HepG2 (cell line): ENCODE measurements at regions not wholly inside any gene's neighbourhood (a gene's known extent, or its start where the extent isn't known, plus 50 kb on each side); places are given as distances from the start of the nearest gene placed in this dataset.

ENCODE experiments used
- ATAC-seq: fragments of 200-7000 bp; cut with Tn5 transposase; 3 replicates; pipeline ENCODE4 v1.9.1; 2020; ENCODE audit warnings: mild to moderate bottlenecking, moderate library complexity
- BruUV-seq: library from RNA; stranded (reverse); fragments of 400-500 nt; replicated peaks from 2 replicates; lab custom pipeline; 2021; lab: Mats Ljungman, UMichigan
- CTCF ChIA-PET: fragments of 300-600 bp; formaldehyde crosslinking; extraction: SDS; loops from one replicate; lab custom pipeline; 2021; ENCODE audit warnings: low total read pairs, inconsistent platforms, low intra/inter-chr PET ratio; lab: Yijun Ruan, JAX
- POLR2A ChIA-PET: fragments of 350-600 bp; sonication (Branson Sonifier 250); formaldehyde crosslinking; loops from one replicate; lab custom pipeline; 2020; ENCODE audit warnings: antibody characterized with exemption, inconsistent platforms; lab: Yijun Ruan, JAX
- DNase-seq: peaks from one replicate; pipeline ENCODE4 v3.0.0-alpha.2; 2015; ENCODE audit warnings: low spot score
- FAIRE-seq: peaks from 3 replicates; lab custom pipeline; 2011; peaks lifted over from hg19 to GRCh38; lab: Jason Lieb, UNC
- H2AFZ ChIP-seq: one replicate; pipeline ENCODE4 v1.6.1; 2011; ENCODE audit warnings: low read length, inconsistent platforms
- H3K27ac ChIP-seq: fragments of 300-600 bp; 3 replicates; pipeline ENCODE4 v1.8.0; 2011; ENCODE audit warnings: mixed run types, mild to moderate bottlenecking, mixed read lengths, low read length, inconsistent platforms; ENCODE audit not compliant: insufficient read depth; ENCODE audit errors: extremely low read length
- H3K27me3 ChIP-seq, 2 experiments: fragments of 200-600 bp in 1 of 2; 2 replicates in 1 of 2; 3 replicates in 1 of 2; pipeline versions ENCODE4 v1.6.0 to v1.8.0; 2011; ENCODE audit warnings: low read length in 2 of 2, mild to moderate bottlenecking in 2 of 2, moderate library complexity in 2 of 2, inconsistent platforms in 1 of 2; ENCODE audit not compliant: insufficient read depth in 2 of 2, control insufficient read depth in 1 of 2
- H3K36me3 ChIP-seq, 2 experiments: fragments of 200-600 bp in 1 of 2; replicated peaks in 1 of 2; 2 replicates in 1 of 2; 3 replicates in 1 of 2; pipeline versions ENCODE4 v1.5.1 to v1.8.0; 2011; ENCODE audit warnings: low read length in 2 of 2, inconsistent platforms in 1 of 2; ENCODE audit not compliant: insufficient read depth in 2 of 2, control insufficient read depth in 1 of 2
- H3K4me1 ChIP-seq: 2 replicates; pipeline ENCODE4 v1.5.1; 2012; ENCODE audit warnings: low read length, inconsistent platforms; ENCODE audit not compliant: insufficient read depth
- H3K4me2 ChIP-seq: 2 replicates; pipeline ENCODE4 v1.6.0; 2011; ENCODE audit warnings: low read depth, low read length, inconsistent platforms
- H3K4me3 ChIP-seq, 3 experiments: fragments of 200-600 bp in 1 of 3; sonication (generic), shearing (Covaris generic) in 1 of 3; replicated peaks in 1 of 3; 2 replicates each; pipeline ENCODE4 v1.5.1; 2011 to 2016; ENCODE audit warnings: low read length in 3 of 3, inconsistent platforms in 2 of 3, low read depth in 2 of 3, mild to moderate bottlenecking in 2 of 3, control low read depth in 1 of 3, mixed read lengths in 1 of 3; ENCODE audit not compliant: insufficient read depth in 1 of 3
- H3K79me2 ChIP-seq: one replicate; pipeline ENCODE4 v1.6.1; 2011; ENCODE audit warnings: low read length, inconsistent platforms; ENCODE audit not compliant: insufficient read depth
- H3K9ac ChIP-seq: 2 replicates; pipeline ENCODE4 v1.6.0; 2011; ENCODE audit warnings: mild to moderate bottlenecking, low read depth, low read length, inconsistent platforms; ENCODE audit not compliant: insufficient read depth
- H3K9me3 ChIP-seq: 2 replicates; pipeline ENCODE4 v1.5.1; 2012; ENCODE audit warnings: mild to moderate bottlenecking, low read length
- H4K20me1 ChIP-seq: 2 replicates; pipeline ENCODE4 v1.6.0; 2011; ENCODE audit warnings: inconsistent platforms, mild to moderate bottlenecking, low read length, moderate library complexity; ENCODE audit not compliant: insufficient read depth
- ARNT ChIP-seq: fragments of 450-650 bp; IDR thresholded peaks from 2 replicates; pipeline ENCODE4 v1.6.1; 2017
- CBX2 ChIP-seq, 2 experiments: fragments of 200-600 bp in 1 of 2; sonication (generic); formaldehyde crosslinking in 1 of 2; IDR thresholded peaks; 2 replicates each; pipeline versions ENCODE4 v1.7.0 to v1.8.1; 2018 to 2022; ENCODE audit warnings: low read depth in 2 of 2, low read length in 1 of 2, mild to moderate bottlenecking in 1 of 2, missing genetic modification reagents in 1 of 2
- HIC2 ChIP-seq: sonication (generic); formaldehyde crosslinking; IDR thresholded peaks from 2 replicates; pipeline ENCODE4 v1.9.0; 2022; ENCODE audit warnings: low read depth, missing genetic modification reagents
- NFE2 ChIP-seq: sonication (generic); formaldehyde crosslinking; IDR thresholded peaks from 2 replicates; pipeline ENCODE4 v1.4.0; 2020; ENCODE audit warnings: missing genetic modification reagents
- RELA ChIP-seq: sonication (generic); formaldehyde crosslinking; IDR thresholded peaks from 2 replicates; pipeline ENCODE4 v1.4.0; 2020; ENCODE audit warnings: missing genetic modification reagents
- SALL1 ChIP-seq: sonication (generic); formaldehyde crosslinking; IDR thresholded peaks from 2 replicates; pipeline ENCODE4 v1.8.0; 2022; ENCODE audit warnings: mild to moderate bottlenecking, missing genetic modification reagents
- TCF7L2 ChIP-seq: IDR thresholded peaks from 2 replicates; pipeline ENCODE4 v1.6.1; 2011; ENCODE audit warnings: mild to moderate bottlenecking, low read depth, low read length, moderate library complexity
- TRIM24 ChIP-seq: sonication (generic); formaldehyde crosslinking; IDR thresholded peaks from 2 replicates; pipeline ENCODE4 v1.8.0; 2022; ENCODE audit warnings: mild to moderate bottlenecking, missing genetic modification reagents
- ZKSCAN8 ChIP-seq: IDR thresholded peaks from 2 replicates; pipeline ENCODE4 v1.6.1; 2016; ENCODE audit warnings: borderline replicate concordance, missing genetic modification reagents, missing compliant biosample characterization
- ZNF430 ChIP-seq: sonication (generic); formaldehyde crosslinking; IDR thresholded peaks from 2 replicates; pipeline ENCODE4 v1.9.0; 2021; ENCODE audit warnings: mild to moderate bottlenecking, missing genetic modification reagents
- ZNF740 ChIP-seq: sonication (generic); formaldehyde crosslinking; IDR thresholded peaks from 2 replicates; pipeline ENCODE4 v1.4.0; 2020; ENCODE audit warnings: missing genetic modification reagents
- ZNF770 ChIP-seq: sonication (generic); formaldehyde crosslinking; IDR thresholded peaks from 2 replicates; pipeline ENCODE4 v1.5.0; 2020; ENCODE audit warnings: mild to moderate bottlenecking, missing genetic modification reagents
- ZZZ3 ChIP-seq: sonication (generic); formaldehyde crosslinking; IDR thresholded peaks from 2 replicates; pipeline ENCODE4 v1.4.0; 2020; ENCODE audit warnings: missing genetic modification reagents, mild to moderate bottlenecking, borderline replicate concordance
- WGBS: methylation state at CpG from one replicate; pipeline ENCODE4 v1.1.6; 2017; ENCODE audit warnings: low lambda C conversion rate; 5-methylcytosine and 5-hydroxymethylcytosine counted together
- in situ Hi-C: cut with HindIII; loops from 2 replicates; pipeline ENCODE4 v1.10.0; 2017; ENCODE audit warnings: low pct_unique_long_range_greater_than_20kb; ENCODE audit not compliant: extremely low pct_ligation_motif_present
- intact Hi-C: fragments of 100-400 bp; cut with micrococcal nuclease; formaldehyde crosslinking; loops from one replicate; pipeline ENCODE4 v1.10.0; 2022; ENCODE audit not compliant: unreplicated experiment

GRCh38 chr13:82136880-82137279, 1745.4 kb downstream of the SLITRK1 start:
- no peak overlapping the region for H3K4me3 ChIP-seq
- no peak for DNase-seq
- H3K4me1 ChIP-seq: no peaks in the 10 kb centered on the region
- H2AFZ ChIP-seq: no peak overlapping the region
- no peak overlapping the region for H3K4me2 ChIP-seq
- CTCF ChIA-PET: no interaction called here
- no peak for TF ChIP-seq HIC2
- TF ChIP-seq CBX2 (IDR thresholded peaks at IDR 0.05; ENCODE audit: low read depth, low read length): no peak
- no peak for TF ChIP-seq CBX2 (CRISPR knock-in tag; IDR thresholded peaks at IDR 0.05; ENCODE audit: low read depth)
- no peak for TF ChIP-seq TCF7L2
- no peak for TF ChIP-seq TRIM24
- TF ChIP-seq SALL1 (CRISPR knock-in tag): no peak
- TF ChIP-seq, all 625 proteins: peak for 0
- POLR2A ChIA-PET: no interaction called here
- no peaks in the 10 kb centered on the region for H3K79me2 ChIP-seq
- H3K9me3 ChIP-seq: no peaks in the 10 kb centered on the region
- FAIRE-seq: no peak
- no TSS peak for BruUV-seq
- H3K9ac ChIP-seq: no peak overlapping the region
- no peaks in the 10 kb centered on the region for H3K27me3 ChIP-seq
- no peak overlapping the region for H3K27ac ChIP-seq
- 19% methylated on average over 2 of the region's 2 CpGs for WGBS
- in situ Hi-C loops: no loop called here
- no peaks in the 10 kb centered on the region for H3K36me3 ChIP-seq
- no peaks in the 10 kb centered on the region for H4K20me1 ChIP-seq
- no peak for ATAC-seq
- intact Hi-C loops: no loop called here

GRCh38 chr13:82129281-82129680, 1753.0 kb downstream of the SLITRK1 start:
- Histone ChIP-seq H3K79me2 (no peaks in the 10 kb centered on the region), H4K20me1 (no peaks in the 10 kb centered on the region), H3K4me3 (no peak overlapping the region), H3K27me3 (no peaks in the 10 kb centered on the region), H3K9ac (no peak overlapping the region), H3K4me2 (no peak overlapping the region), H2AFZ (no peak overlapping the region), H3K36me3 (no peaks in the 10 kb centered on the region), H3K9me3 (no peaks in the 10 kb centered on the region), H3K27ac (no peak overlapping the region), H3K4me1 (no peaks in the 10 kb centered on the region)
- in situ Hi-C loops: no loop called here
- no peak for TF ChIP-seq ZNF430
- TF ChIP-seq NFE2 (CRISPR knock-in tag): no peak
- no peak for TF ChIP-seq ZKSCAN8 (CRISPR knock-in tag)
- TF ChIP-seq ZZZ3 (CRISPR knock-in tag): no peak
- TF ChIP-seq ARNT: no peak
- TF ChIP-seq RELA (CRISPR knock-in tag): no peak
- TF ChIP-seq ZNF770 (CRISPR knock-in tag): no peak
- no peak for TF ChIP-seq ZNF740
- POLR2A ChIA-PET: no interaction called here
- CTCF ChIA-PET: no interaction called here
- intact Hi-C loops: no loop called here
- FAIRE-seq: no peak
- no peak for ATAC-seq
- 8% methylated on average over 1 of the region's 1 CpG for WGBS
- BruUV-seq: no TSS peak
- no peak for DNase-seq
